GM12874 (cell line): ENCODE measurements at regions not wholly inside any gene's neighbourhood (a gene's known extent, or its start where the extent isn't known, plus 50 kb on each side); places are given as distances from the start of the nearest gene placed in this dataset.

Source experiments
- CTCF ChIP-seq: IDR thresholded peaks from 2 replicates; pipeline ENCODE4 v1.5.1; 2011; ENCODE audit warnings: low read depth, mild to moderate bottlenecking, control low read depth, low read length, moderate library complexity; ENCODE audit not compliant: insufficient read depth

GRCh38 chr14:66001356-66001755 is 484.8 kb upstream of the CCDC196 start:
- TF ChIP-seq CTCF: no peak

GRCh38 chr14:66003082-66003730 is 483.0 kb upstream of the CCDC196 start:
- TF ChIP-seq CTCF: no peak

- TF ChIP-seq CTCF: no peak
Measured at GRCh38 chr14:66005900-66006434, 480.2 kb upstream of the CCDC196 start.

GRCh38 chr14:66008631-66009030 is 477.5 kb upstream of the CCDC196 start:
- no peak for TF ChIP-seq CTCF

- no peak for TF ChIP-seq CTCF
Measured at GRCh38 chr14:66009089-66009488, 477.1 kb upstream of the CCDC196 start.

GRCh38 chr14:66010695-66011094 is 475.5 kb upstream of the CCDC196 start:
- no peak for TF ChIP-seq CTCF

- TF ChIP-seq CTCF: no peak
Measured at GRCh38 chr14:66011855-66012254, 474.3 kb upstream of the CCDC196 start.
